ENCODE measurements at regions not wholly inside any gene's neighbourhood (a gene's known extent, or its start where the extent isn't known, plus 50 kb on each side); places are given as distances from the start of the nearest gene placed in this dataset.
"Not testable (repeated sequence)": the region's sequence is repeated elsewhere in the genome, so short reads cannot be mapped to it uniquely, and the experiment has no call there.

GRCh38 chr1:95537176-95537575 lies 303.2 kb downstream of the RWDD3 start:
- Histone ChIP-seq H3K27ac (ENCODE audit: low read length) (no peak overlapping the region), H3K9me3 (ENCODE audit: control insufficient read depth, low read depth, low read length) (no peaks in the 10 kb centered on the region), H3K36me3 (ENCODE audit: control insufficient read depth, low read depth, low read length) (no peaks in the 10 kb centered on the region), H3K9ac (ENCODE audit: low read length) (no peak overlapping the region), H3K4me1 (ENCODE audit: control insufficient read depth, low read depth, low read length) (no peaks in the 10 kb centered on the region), H3K27me3 (ENCODE audit: control insufficient read depth, insufficient read depth, low read length) (no peaks in the 10 kb centered on the region), H3K4me3 (ENCODE audit: low read length) (no peak overlapping the region)

DNA sequence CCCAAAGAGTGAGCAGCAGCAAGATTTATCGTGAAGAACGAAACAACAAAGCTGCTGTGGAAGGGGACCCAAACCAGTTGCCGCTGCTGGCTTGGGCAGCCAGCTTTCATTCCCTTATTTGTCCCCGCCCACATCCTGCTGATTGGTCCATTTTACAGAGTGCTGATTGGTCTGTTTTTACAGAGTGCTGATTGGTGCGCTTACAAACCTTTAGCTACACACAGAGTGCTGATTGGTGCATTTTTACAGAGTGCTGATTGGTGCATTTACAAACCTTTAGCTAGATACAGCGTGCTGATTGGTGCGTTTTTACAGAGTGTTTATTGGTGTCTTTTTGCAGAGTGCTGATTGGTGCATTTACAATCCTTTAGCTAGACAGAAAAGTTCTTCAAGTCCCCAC lies 304.2 kb downstream of the RWDD3 start:
- not testable (repeated sequence) for H3K27me3 ChIP-seq (ENCODE audit: control insufficient read depth, insufficient read depth, low read length); H3K9me3 ChIP-seq (ENCODE audit: control insufficient read depth, low read depth, low read length); H3K4me1 ChIP-seq (ENCODE audit: control insufficient read depth, low read depth, low read length); H3K27ac ChIP-seq (ENCODE audit: low read length); H3K9ac ChIP-seq (ENCODE audit: low read length); H3K4me3 ChIP-seq (ENCODE audit: low read length); H3K36me3 ChIP-seq (ENCODE audit: control insufficient read depth, low read depth, low read length)

GRCh38 chr1:95542936-95543335 lies 308.9 kb downstream of the RWDD3 start:
- Histone ChIP-seq H3K36me3 (ENCODE audit: control insufficient read depth, low read depth, low read length) (no peaks in the 10 kb centered on the region), H3K27me3 (ENCODE audit: control insufficient read depth, insufficient read depth, low read length) (no peaks in the 10 kb centered on the region), H3K9ac (ENCODE audit: low read length) (no peak overlapping the region), H3K4me3 (ENCODE audit: low read length) (no peak overlapping the region), H3K4me1 (ENCODE audit: control insufficient read depth, low read depth, low read length) (no peaks in the 10 kb centered on the region), H3K9me3 (ENCODE audit: control insufficient read depth, low read depth, low read length) (no peaks in the 10 kb centered on the region), H3K27ac (ENCODE audit: low read length) (no peak overlapping the region)

DNA sequence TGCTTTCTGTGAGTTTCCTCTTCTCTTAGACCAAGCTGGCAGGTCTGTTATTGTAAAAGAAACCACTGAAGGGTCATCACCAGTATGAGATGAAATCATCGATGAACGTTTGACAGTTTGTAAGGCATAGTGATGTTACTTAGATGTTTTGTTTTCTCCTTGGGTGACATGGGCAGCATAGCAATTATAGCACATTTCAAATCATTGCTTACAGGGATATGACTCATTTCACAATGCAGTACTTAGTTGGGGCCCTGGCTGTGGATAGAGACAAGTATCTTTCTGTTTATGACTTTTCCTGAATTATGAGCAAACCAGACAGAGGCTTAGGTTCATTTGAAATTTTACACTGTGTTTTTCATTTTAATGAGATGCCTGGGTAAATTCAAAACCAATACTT lies 313.0 kb downstream of the RWDD3 start:
- Histone ChIP-seq H3K27ac (ENCODE audit: low read length) (no peak overlapping the region), H3K27me3 (ENCODE audit: control insufficient read depth, insufficient read depth, low read length) (no peaks in the 10 kb centered on the region), H3K36me3 (ENCODE audit: control insufficient read depth, low read depth, low read length) (no peaks in the 10 kb centered on the region), H3K4me3 (ENCODE audit: low read length) (no peak overlapping the region), H3K4me1 (ENCODE audit: control insufficient read depth, low read depth, low read length) (no peaks in the 10 kb centered on the region), H3K9me3 (ENCODE audit: control insufficient read depth, low read depth, low read length) (no peaks in the 10 kb centered on the region), H3K9ac (ENCODE audit: low read length) (no peak overlapping the region)

- no peak overlapping the region for H3K4me3 ChIP-seq (ENCODE audit: low read length)
- H3K9ac ChIP-seq (ENCODE audit: low read length), result no peak overlapping the region
- H3K36me3 ChIP-seq (ENCODE audit: control insufficient read depth, low read depth, low read length), result no peaks in the 10 kb centered on the region
- no peaks in the 10 kb centered on the region for H3K9me3 ChIP-seq (ENCODE audit: control insufficient read depth, low read depth, low read length)
- no peak overlapping the region for H3K27ac ChIP-seq (ENCODE audit: low read length)
- no peaks in the 10 kb centered on the region for H3K4me1 ChIP-seq (ENCODE audit: control insufficient read depth, low read depth, low read length)
- no peaks in the 10 kb centered on the region for H3K27me3 ChIP-seq (ENCODE audit: control insufficient read depth, insufficient read depth, low read length)
Observed at GRCh38 chr1:95548211-95548610, 314.2 kb downstream of the RWDD3 start.

- no peaks in the 10 kb centered on the region for H3K27me3 ChIP-seq (ENCODE audit: control insufficient read depth, insufficient read depth, low read length)
- H3K4me3 ChIP-seq (ENCODE audit: low read length), result no peak overlapping the region
- no peaks in the 10 kb centered on the region for H3K36me3 ChIP-seq (ENCODE audit: control insufficient read depth, low read depth, low read length)
- no peaks in the 10 kb centered on the region for H3K4me1 ChIP-seq (ENCODE audit: control insufficient read depth, low read depth, low read length)
- H3K9ac ChIP-seq (ENCODE audit: low read length), result no peak overlapping the region
- H3K27ac ChIP-seq (ENCODE audit: low read length), result no peak overlapping the region
- peaks cover 4% of the 10 kb centered on the region for H3K9me3 ChIP-seq (ENCODE audit: control insufficient read depth, low read depth, low read length)
Observed at GRCh38 chr1:95551201-95551600, 317.2 kb downstream of the RWDD3 start.

DNA sequence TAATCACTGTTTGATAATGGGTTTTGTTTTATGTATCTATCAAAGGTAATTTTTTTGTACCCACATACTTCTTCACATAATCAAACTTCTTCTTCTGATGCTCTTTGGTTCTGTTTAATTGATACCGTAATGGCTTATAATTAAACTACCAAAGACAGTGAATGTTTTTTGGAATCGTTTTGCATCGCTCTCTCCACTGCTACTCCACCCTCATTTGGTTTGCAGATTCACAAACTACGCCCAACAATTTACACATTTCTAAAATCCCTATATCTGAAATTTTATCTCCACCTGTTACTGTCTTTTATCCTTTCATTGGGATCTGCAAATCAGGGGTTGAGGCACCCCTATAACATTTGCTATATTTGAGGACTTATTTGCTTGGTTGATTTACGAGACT lies 319.6 kb downstream of the RWDD3 start:
- peaks cover 13% of the 10 kb centered on the region for H3K9me3 ChIP-seq (ENCODE audit: control insufficient read depth, low read depth, low read length)
- no peak overlapping the region for H3K9ac ChIP-seq (ENCODE audit: low read length)
- H3K4me1 ChIP-seq (ENCODE audit: control insufficient read depth, low read depth, low read length), result no peaks in the 10 kb centered on the region
- no peaks in the 10 kb centered on the region for H3K27me3 ChIP-seq (ENCODE audit: control insufficient read depth, insufficient read depth, low read length)
- H3K4me3 ChIP-seq (ENCODE audit: low read length), result no peak overlapping the region
- no peak overlapping the region for H3K27ac ChIP-seq (ENCODE audit: low read length)
- no peaks in the 10 kb centered on the region for H3K36me3 ChIP-seq (ENCODE audit: control insufficient read depth, low read depth, low read length)

GRCh38 chr1:95554408-95554807 lies 320.4 kb downstream of the RWDD3 start:
- Histone ChIP-seq H3K27ac (ENCODE audit: low read length) (no peak overlapping the region), H3K27me3 (ENCODE audit: control insufficient read depth, insufficient read depth, low read length) (no peaks in the 10 kb centered on the region), H3K9ac (ENCODE audit: low read length) (no peak overlapping the region), H3K4me1 (ENCODE audit: control insufficient read depth, low read depth, low read length) (no peaks in the 10 kb centered on the region), H3K36me3 (ENCODE audit: control insufficient read depth, low read depth, low read length) (no peaks in the 10 kb centered on the region), H3K9me3 (ENCODE audit: control insufficient read depth, low read depth, low read length) (peaks cover 14% of the 10 kb centered on the region), H3K4me3 (ENCODE audit: low read length) (no peak overlapping the region)

DNA sequence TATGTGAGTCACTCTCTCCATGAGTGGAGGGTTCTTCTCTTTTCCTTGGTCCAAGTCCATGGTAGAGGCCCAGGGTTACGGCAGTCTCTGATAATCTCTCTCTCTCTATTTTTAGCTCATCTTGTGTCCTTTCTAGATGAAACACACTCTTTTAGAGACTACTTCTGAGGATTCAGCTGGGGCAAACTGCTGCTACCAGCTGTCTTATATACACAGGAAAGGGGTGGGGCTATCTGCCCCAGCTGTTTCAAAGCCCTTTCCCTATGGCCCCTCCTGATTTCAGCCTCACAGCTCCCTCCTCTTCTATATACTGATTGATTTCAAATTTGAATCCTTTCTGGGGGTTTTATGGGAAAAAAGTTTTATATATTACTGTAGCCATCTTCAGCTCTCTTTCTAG lies 324.8 kb downstream of the RWDD3 start:
- H3K9ac ChIP-seq (ENCODE audit: low read length), result no peak overlapping the region
- H3K9me3 ChIP-seq (ENCODE audit: control insufficient read depth, low read depth, low read length), result peaks cover 14% of the 10 kb centered on the region
- H3K36me3 ChIP-seq (ENCODE audit: control insufficient read depth, low read depth, low read length), result no peaks in the 10 kb centered on the region
- no peak overlapping the region for H3K27ac ChIP-seq (ENCODE audit: low read length)
- no peaks in the 10 kb centered on the region for H3K27me3 ChIP-seq (ENCODE audit: control insufficient read depth, insufficient read depth, low read length)
- H3K4me1 ChIP-seq (ENCODE audit: control insufficient read depth, low read depth, low read length), result no peaks in the 10 kb centered on the region
- no peak overlapping the region for H3K4me3 ChIP-seq (ENCODE audit: low read length)

DNA sequence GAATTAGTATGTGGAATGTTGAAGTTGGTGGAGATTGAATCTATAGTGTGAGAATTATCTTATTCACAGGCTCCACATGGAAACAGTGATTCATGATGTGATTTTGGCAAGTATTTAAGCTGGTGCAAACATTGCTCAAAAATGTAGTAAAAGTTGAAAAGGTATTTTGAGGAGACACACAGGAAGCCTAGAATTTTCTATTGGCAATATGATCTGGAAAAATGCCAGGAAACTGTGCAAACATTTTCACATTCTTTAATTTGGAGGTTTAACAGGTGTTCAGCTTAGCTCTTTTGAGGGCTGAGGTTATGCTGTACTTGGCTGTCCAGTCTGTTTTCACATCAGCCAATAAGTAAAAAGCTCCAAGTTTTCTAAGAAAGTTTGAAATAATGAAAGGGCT lies 327.3 kb downstream of the RWDD3 start:
- no peaks in the 10 kb centered on the region for H3K36me3 ChIP-seq (ENCODE audit: control insufficient read depth, low read depth, low read length)
- H3K27me3 ChIP-seq (ENCODE audit: control insufficient read depth, insufficient read depth, low read length), result no peaks in the 10 kb centered on the region
- no peaks in the 10 kb centered on the region for H3K4me1 ChIP-seq (ENCODE audit: control insufficient read depth, low read depth, low read length)
- H3K9me3 ChIP-seq (ENCODE audit: control insufficient read depth, low read depth, low read length), result peaks cover 8% of the 10 kb centered on the region
- no peak overlapping the region for H3K4me3 ChIP-seq (ENCODE audit: low read length)
- H3K9ac ChIP-seq (ENCODE audit: low read length), result no peak overlapping the region
- no peak overlapping the region for H3K27ac ChIP-seq (ENCODE audit: low read length)

GRCh38 chr1:95562230-95562629 lies 328.2 kb downstream of the RWDD3 start:
- Histone ChIP-seq H3K27ac (ENCODE audit: low read length) (no peak overlapping the region), H3K27me3 (ENCODE audit: control insufficient read depth, insufficient read depth, low read length) (no peaks in the 10 kb centered on the region), H3K9ac (ENCODE audit: low read length) (no peak overlapping the region), H3K4me3 (ENCODE audit: low read length) (no peak overlapping the region), H3K4me1 (ENCODE audit: control insufficient read depth, low read depth, low read length) (no peaks in the 10 kb centered on the region), H3K9me3 (ENCODE audit: control insufficient read depth, low read depth, low read length) (peaks cover 7% of the 10 kb centered on the region), H3K36me3 (ENCODE audit: control insufficient read depth, low read depth, low read length) (no peaks in the 10 kb centered on the region)

DNA sequence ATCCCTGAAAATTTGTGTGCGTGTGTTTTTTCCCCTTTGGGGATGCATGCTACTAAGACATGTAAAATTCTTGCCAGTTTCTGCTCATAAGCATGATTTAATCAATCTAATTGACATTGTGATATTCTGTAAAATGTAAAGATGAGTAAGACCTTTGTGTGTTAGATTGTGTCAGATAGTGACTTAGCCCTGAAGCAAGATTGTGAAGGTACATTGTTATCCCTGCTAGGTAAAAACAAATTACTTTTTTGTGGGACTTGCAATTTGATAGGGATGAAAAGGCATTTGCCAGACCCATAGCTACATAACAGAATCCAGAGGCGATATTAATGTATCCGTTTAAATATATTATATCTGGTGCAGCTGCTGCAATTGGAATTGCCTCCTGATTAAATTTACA lies 338.0 kb downstream of the RWDD3 start:
- Histone ChIP-seq H3K9me3 (ENCODE audit: control insufficient read depth, low read depth, low read length) (no peaks in the 10 kb centered on the region), H3K9ac (ENCODE audit: low read length) (no peak overlapping the region), H3K27me3 (ENCODE audit: control insufficient read depth, insufficient read depth, low read length) (no peaks in the 10 kb centered on the region), H3K27ac (ENCODE audit: low read length) (no peak overlapping the region), H3K36me3 (ENCODE audit: control insufficient read depth, low read depth, low read length) (no peaks in the 10 kb centered on the region), H3K4me3 (ENCODE audit: low read length) (no peak overlapping the region), H3K4me1 (ENCODE audit: control insufficient read depth, low read depth, low read length) (no peaks in the 10 kb centered on the region)

GRCh38 chr1:95572962-95573361 lies 339.0 kb downstream of the RWDD3 start:
- Histone ChIP-seq H3K4me1 (ENCODE audit: control insufficient read depth, low read depth, low read length) (no peaks in the 10 kb centered on the region), H3K36me3 (ENCODE audit: control insufficient read depth, low read depth, low read length) (no peaks in the 10 kb centered on the region), H3K9me3 (ENCODE audit: control insufficient read depth, low read depth, low read length) (no peaks in the 10 kb centered on the region), H3K4me3 (ENCODE audit: low read length) (no peak overlapping the region), H3K27me3 (ENCODE audit: control insufficient read depth, insufficient read depth, low read length) (no peaks in the 10 kb centered on the region), H3K9ac (ENCODE audit: low read length) (no peak overlapping the region), H3K27ac (ENCODE audit: low read length) (no peak overlapping the region)

Data from iPS-18a (cell line).